ENCODE measurements at regions not wholly inside any gene's neighbourhood (a gene's known extent, or its start where the extent isn't known, plus 50 kb on each side); places are given as distances from the start of the nearest gene placed in this dataset.

DNA sequence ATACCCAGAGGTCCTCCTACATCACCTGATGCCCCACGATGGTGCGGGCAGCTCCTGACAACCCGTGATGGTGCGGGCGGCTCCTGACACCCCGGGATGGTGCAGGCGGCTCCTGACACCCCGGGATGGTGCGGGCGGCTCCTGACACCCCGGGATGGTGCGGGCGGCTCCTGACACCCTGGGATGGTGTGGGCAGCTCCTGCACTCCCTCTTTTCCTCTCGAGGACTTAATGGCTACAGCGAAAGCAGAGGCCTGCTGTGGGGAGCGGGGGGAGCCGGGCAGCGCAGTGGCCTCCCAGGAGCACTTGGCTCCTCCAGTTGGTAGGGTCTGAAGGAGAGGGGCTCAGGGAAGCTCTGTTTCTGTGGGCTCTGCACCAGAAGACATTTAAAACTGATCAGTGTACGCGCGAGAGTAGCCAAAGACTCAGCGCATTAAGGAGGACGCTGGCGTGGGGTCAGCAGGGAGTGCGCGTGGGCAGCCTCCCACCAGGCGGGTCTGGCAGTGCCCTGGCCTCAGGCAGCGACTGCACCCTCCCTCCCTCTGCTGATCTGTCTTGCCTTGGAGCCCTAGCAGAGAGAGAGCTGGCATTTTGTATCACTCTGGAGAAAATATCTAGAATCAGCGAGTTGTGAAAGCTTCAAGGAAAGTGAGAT is 464.5 kb upstream of the MYT1L start:
- Histone ChIP-seq H4K20me1 (ENCODE audit: insufficient read depth) (no peaks in the 10 kb centered on the region), H3K9me2 (no peaks in the 10 kb centered on the region), H3K36me3 (replicated peaks in 1 of 2; ENCODE audit: control insufficient read depth in 1 of 2, insufficient read depth in 2 of 2, low read length in 1 of 2) (no peaks in the 10 kb centered on the region), H3K79me2 (ENCODE audit: insufficient read depth) (no peaks in the 10 kb centered on the region), H3K4me1 (ENCODE audit: control insufficient read depth in 1 of 2, insufficient read depth in 2 of 2, low read depth in 1 of 2, low read length in 1 of 2) (peaks cover 0 to 8% of the 10 kb centered on the region in 2 experiments; a peak in 1 of 4 replicates), H3K4me2 (no peak overlapping the region), H3K27me3 (ENCODE audit: insufficient read depth) (no peaks in the 10 kb centered on the region), H2AFZ (ENCODE audit: low read depth) (no peak overlapping the region), H3F3A (replicated peaks; ENCODE audit: insufficient read depth) (no peaks in the 10 kb centered on the region), H3K9me3 (no peaks in the 10 kb centered on the region), H3K9ac (no peak overlapping the region), H3K4me3 (ENCODE audit: low read depth in 2 of 2, low read length in 1 of 2) (no peak overlapping the region), H3K27ac (ENCODE audit: low read depth in 2 of 2, low read length in 1 of 2) (no peak overlapping the region)
- ChIA-PET CTCF (no interaction called here), POLR2A (no interaction called here)
- 79% methylated on average over 16 of the region's 29 CpGs for WGBS (ENCODE audit: low lambda C conversion rate)
- DNase-seq, result no peak
- TF ChIP-seq EZH2phosphoT487 (IDR thresholded peaks at IDR 0.05; ENCODE audit: borderline replicate concordance, low read depth), result no peak
- no peak for TF ChIP-seq JUND (IDR thresholded peaks at IDR 0.05)
- TF ChIP-seq POLR2AphosphoS5 (IDR thresholded peaks at IDR 0.05; ENCODE audit: low read depth, low read length), result no peak
- no peak for TF ChIP-seq FOSL2 (IDR thresholded peaks at IDR 0.05; ENCODE audit: borderline replicate concordance, low read depth)
- TF ChIP-seq RXRA (IDR thresholded peaks at IDR 0.05; ENCODE audit: borderline replicate concordance, low read depth), result no peak
- no peak for TF ChIP-seq USF1 (IDR thresholded peaks at IDR 0.05; ENCODE audit: borderline replicate concordance, low read depth)
- TF ChIP-seq FOXM1 (IDR thresholded peaks at IDR 0.05; ENCODE audit: low read depth), result no peak
- TF ChIP-seq TEAD4 (IDR thresholded peaks at IDR 0.05; ENCODE audit: borderline replicate concordance, insufficient read depth), result no peak
- TF ChIP-seq RCOR1 (IDR thresholded peaks at IDR 0.05; ENCODE audit: low read length), result no peak
- no peak for TF ChIP-seq CHD2 (IDR thresholded peaks at IDR 0.05; ENCODE audit: low read length, partially characterized antibody)
- no peak for TF ChIP-seq MEF2A (IDR thresholded peaks at IDR 0.05; ENCODE audit: borderline replicate concordance, low read depth)
- no peak for TF ChIP-seq MAX (IDR thresholded peaks at IDR 0.05; ENCODE audit: low read depth)
- no peak for TF ChIP-seq EP300 (IDR thresholded peaks at IDR 0.05; ENCODE audit: borderline replicate concordance in 1 of 2, low read depth in 1 of 2, low read length in 1 of 2)
- TF ChIP-seq GATA2 (CRISPR knock-in tag; IDR thresholded peaks at IDR 0.05), result no peak
- no peak for TF ChIP-seq FOXJ3 (CRISPR knock-in tag; IDR thresholded peaks at IDR 0.05)
- TF ChIP-seq, protein P1, sequence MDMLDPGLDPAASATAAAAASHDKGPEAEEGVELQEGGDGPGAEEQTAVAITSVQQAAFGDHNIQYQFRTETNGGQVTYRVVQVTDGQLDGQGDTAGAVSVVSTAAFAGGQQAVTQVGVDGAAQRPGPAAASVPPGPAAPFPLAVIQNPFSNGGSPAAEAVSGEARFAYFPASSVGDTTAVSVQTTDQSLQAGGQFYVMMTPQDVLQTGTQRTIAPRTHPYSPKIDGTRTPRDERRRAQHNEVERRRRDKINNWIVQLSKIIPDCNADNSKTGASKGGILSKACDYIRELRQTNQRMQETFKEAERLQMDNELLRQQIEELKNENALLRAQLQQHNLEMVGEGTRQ (IDR thresholded peaks at IDR 0.05; ENCODE audit: borderline replicate concordance, low read depth, low read length), result no peak
- TF ChIP-seq TCF12 (IDR thresholded peaks at IDR 0.05), result no peak
